ENCODE measurements at regions not wholly inside any gene's neighbourhood (a gene's known extent, or its start where the extent isn't known, plus 50 kb on each side); places are given as distances from the start of the nearest gene placed in this dataset.

DNA sequence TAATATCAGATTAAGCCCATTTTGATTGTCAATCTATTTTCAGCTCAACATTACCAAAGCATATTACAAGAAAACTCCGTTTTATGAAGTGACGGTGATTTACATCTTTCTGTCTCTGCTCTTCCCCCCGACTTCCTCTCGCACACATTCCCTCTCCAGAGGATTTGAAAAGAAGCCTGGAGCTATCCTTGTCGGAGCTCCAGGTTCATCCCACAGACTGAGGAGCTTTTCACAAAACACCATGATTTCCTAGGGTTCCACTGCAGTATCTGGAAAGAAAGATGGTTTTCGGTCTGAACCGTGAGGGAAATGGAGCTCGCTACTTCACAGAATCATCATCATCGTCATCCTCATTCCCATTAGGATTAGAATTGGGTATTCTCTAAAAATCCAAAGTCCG, 655.5 kb upstream of the MGMT start:
- Histone ChIP-seq H3K4me2 (no peak overlapping the region), H3K9ac (no peak overlapping the region), H4K20me1 (ENCODE audit: low read depth) (no peaks in the 10 kb centered on the region), H3K27ac (no peak overlapping the region), H3K9me3 (ENCODE audit: low read depth) (no peaks in the 10 kb centered on the region), H3K79me2 (ENCODE audit: low read depth) (no peaks in the 10 kb centered on the region), H3K27me3 (no peaks in the 10 kb centered on the region), H2AFZ (replicated peaks) (no peak overlapping the region), H3F3A (ENCODE audit: low read depth) (no peaks in the 10 kb centered on the region), H3K4me3 (no peak overlapping the region), H3K36me3 (no peaks in the 10 kb centered on the region), H3K4me1 (peaks cover 4% of the 10 kb centered on the region)
- Mint-ChIP-seq H3K36me3 (no peaks in the 10 kb centered on the region), H3K4me3 (no peak overlapping the region), H3K27me3 (ENCODE audit: insufficient read depth, low read depth) (no peaks in the 10 kb centered on the region), H3K4me1 (peaks cover 13% of the 10 kb centered on the region), H3K27ac (no peak overlapping the region), H3K9me3 (no peaks in the 10 kb centered on the region)
- DNase-seq (ENCODE audit: low spot score) = no peak
- TF ChIP-seq, protein P1, sequence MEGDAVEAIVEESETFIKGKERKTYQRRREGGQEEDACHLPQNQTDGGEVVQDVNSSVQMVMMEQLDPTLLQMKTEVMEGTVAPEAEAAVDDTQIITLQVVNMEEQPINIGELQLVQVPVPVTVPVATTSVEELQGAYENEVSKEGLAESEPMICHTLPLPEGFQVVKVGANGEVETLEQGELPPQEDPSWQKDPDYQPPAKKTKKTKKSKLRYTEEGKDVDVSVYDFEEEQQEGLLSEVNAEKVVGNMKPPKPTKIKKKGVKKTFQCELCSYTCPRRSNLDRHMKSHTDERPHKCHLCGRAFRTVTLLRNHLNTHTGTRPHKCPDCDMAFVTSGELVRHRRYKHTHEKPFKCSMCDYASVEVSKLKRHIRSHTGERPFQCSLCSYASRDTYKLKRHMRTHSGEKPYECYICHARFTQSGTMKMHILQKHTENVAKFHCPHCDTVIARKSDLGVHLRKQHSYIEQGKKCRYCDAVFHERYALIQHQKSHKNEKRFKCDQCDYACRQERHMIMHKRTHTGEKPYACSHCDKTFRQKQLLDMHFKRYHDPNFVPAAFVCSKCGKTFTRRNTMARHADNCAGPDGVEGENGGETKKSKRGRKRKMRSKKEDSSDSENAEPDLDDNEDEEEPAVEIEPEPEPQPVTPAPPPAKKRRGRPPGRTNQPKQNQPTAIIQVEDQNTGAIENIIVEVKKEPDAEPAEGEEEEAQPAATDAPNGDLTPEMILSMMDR (IDR thresholded peaks at IDR 0.05) = no peak
- TF ChIP-seq EZH2 (IDR thresholded peaks at IDR 0.05) = no peak
- TF ChIP-seq EZH2phosphoT487 (IDR thresholded peaks at IDR 0.05) = no peak

DNA sequence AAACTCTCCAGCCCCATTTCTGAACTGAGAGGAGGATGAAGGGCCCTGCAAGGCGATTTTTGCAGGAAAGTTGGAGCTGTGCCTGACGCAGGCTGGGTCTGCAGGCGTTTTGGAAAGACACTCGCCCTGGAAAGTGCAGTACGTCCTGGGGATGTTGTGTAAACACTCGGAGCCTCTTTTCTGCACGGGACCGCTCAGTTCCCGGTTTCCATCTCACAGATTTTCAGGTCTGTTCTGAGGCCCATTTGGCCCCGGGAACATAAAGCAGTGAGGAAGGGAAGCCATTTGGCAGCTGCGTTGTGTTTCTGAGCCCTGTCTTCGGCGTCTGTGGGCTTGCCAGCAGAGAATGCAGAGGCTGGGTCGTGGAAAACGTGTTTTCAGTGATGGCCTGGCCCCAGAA, 655.0 kb upstream of the MGMT start:
- no peak overlapping the region for H2AFZ ChIP-seq (replicated peaks)
- TF ChIP-seq, protein P1 (IDR thresholded peaks at IDR 0.05) = no peak
- TF ChIP-seq EZH2phosphoT487 (IDR thresholded peaks at IDR 0.05) (no peak), EZH2 (IDR thresholded peaks at IDR 0.05) (no peak)
- H3K36me3 Mint-ChIP-seq = no peaks in the 10 kb centered on the region

DNA sequence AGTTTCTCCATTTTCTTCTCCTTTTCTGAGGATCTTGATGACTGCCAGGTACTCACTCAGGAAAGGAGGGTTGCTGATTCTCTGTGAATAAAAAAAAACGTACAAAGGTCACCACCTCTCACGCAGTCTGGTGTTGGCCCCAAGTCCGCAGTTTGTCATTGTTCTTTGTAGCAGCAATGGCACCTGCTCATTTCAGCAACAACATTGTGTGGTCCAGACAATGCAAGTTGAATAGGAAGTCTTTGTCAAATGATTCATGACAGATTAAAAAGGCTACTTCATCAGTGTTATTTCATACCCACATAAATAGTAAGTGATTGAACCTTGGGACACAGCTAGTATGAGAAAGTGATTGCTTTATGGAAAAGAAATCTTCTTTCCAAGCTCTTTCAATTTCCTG, 653.5 kb upstream of the MGMT start:
- no peak overlapping the region for H2AFZ ChIP-seq (replicated peaks)
- no peak overlapping the region for H3K4me3 Mint-ChIP-seq
- H3K4me1 Mint-ChIP-seq = peaks cover 13% of the 10 kb centered on the region
- no peaks in the 10 kb centered on the region for H3K9me3 ChIP-seq (ENCODE audit: low read depth)
- no peak overlapping the region for H3K9ac ChIP-seq
- H3K36me3 Mint-ChIP-seq = no peaks in the 10 kb centered on the region
- peaks cover 4% of the 10 kb centered on the region for H3K4me1 ChIP-seq
- H3K79me2 ChIP-seq (ENCODE audit: low read depth) = no peaks in the 10 kb centered on the region
- no peak overlapping the region for H3K27ac Mint-ChIP-seq
- H3K27me3 Mint-ChIP-seq (ENCODE audit: insufficient read depth, low read depth) = peaks cover 2% of the 10 kb centered on the region
- no peaks in the 10 kb centered on the region for H3F3A ChIP-seq (ENCODE audit: low read depth)
- H3K36me3 ChIP-seq = no peaks in the 10 kb centered on the region
- no peak overlapping the region for H3K4me2 ChIP-seq
- no peak for DNase-seq (ENCODE audit: low spot score)
- no peaks in the 10 kb centered on the region for H3K9me3 Mint-ChIP-seq
- no peaks in the 10 kb centered on the region for H4K20me1 ChIP-seq (ENCODE audit: low read depth)
- no peak overlapping the region for H3K27ac ChIP-seq
- TF ChIP-seq EZH2phosphoT487 (IDR thresholded peaks at IDR 0.05) = no peak
- no peak for TF ChIP-seq EZH2 (IDR thresholded peaks at IDR 0.05)
- TF ChIP-seq, protein P1 (IDR thresholded peaks at IDR 0.05) = no peak
- no peaks in the 10 kb centered on the region for H3K27me3 ChIP-seq
- no peak overlapping the region for H3K4me3 ChIP-seq

More for the DNA sequence above, 655.0 kb upstream of the MGMT start:
- no peaks in the 10 kb centered on the region for H3K27me3 ChIP-seq
- Mint-ChIP-seq H3K4me3 (no peak overlapping the region), H3K4me1 (peaks cover 13% of the 10 kb centered on the region), H3K27me3 (ENCODE audit: insufficient read depth, low read depth) (no peaks in the 10 kb centered on the region), H3K27ac (no peak overlapping the region), H3K9me3 (no peaks in the 10 kb centered on the region)
- no peaks in the 10 kb centered on the region for H3K79me2 ChIP-seq (ENCODE audit: low read depth)
- H3K4me2 ChIP-seq = no peak overlapping the region
- no peaks in the 10 kb centered on the region for H4K20me1 ChIP-seq (ENCODE audit: low read depth)
- H3F3A ChIP-seq (ENCODE audit: low read depth) = no peaks in the 10 kb centered on the region
- no peak overlapping the region for H3K27ac ChIP-seq
- H3K4me3 ChIP-seq = no peak overlapping the region
- no peaks in the 10 kb centered on the region for H3K9me3 ChIP-seq (ENCODE audit: low read depth)
- no peak overlapping the region for H3K9ac ChIP-seq
- H3K4me1 ChIP-seq = peaks cover 4% of the 10 kb centered on the region
- DNase-seq (ENCODE audit: low spot score) = no peak
- H3K36me3 ChIP-seq = no peaks in the 10 kb centered on the region
